ENCODE measurements at regions not wholly inside any gene's neighbourhood (a gene's known extent, or its start where the extent isn't known, plus 50 kb on each side); places are given as distances from the start of the nearest gene placed in this dataset.
"Not testable (repeated sequence)": the region's sequence is repeated elsewhere in the genome, so short reads cannot be mapped to it uniquely, and the experiment has no call there.

- TF ChIP-seq, protein P1, sequence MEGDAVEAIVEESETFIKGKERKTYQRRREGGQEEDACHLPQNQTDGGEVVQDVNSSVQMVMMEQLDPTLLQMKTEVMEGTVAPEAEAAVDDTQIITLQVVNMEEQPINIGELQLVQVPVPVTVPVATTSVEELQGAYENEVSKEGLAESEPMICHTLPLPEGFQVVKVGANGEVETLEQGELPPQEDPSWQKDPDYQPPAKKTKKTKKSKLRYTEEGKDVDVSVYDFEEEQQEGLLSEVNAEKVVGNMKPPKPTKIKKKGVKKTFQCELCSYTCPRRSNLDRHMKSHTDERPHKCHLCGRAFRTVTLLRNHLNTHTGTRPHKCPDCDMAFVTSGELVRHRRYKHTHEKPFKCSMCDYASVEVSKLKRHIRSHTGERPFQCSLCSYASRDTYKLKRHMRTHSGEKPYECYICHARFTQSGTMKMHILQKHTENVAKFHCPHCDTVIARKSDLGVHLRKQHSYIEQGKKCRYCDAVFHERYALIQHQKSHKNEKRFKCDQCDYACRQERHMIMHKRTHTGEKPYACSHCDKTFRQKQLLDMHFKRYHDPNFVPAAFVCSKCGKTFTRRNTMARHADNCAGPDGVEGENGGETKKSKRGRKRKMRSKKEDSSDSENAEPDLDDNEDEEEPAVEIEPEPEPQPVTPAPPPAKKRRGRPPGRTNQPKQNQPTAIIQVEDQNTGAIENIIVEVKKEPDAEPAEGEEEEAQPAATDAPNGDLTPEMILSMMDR (IDR thresholded peaks at IDR 0.05; ENCODE audit: control extremely low read depth, extremely low read depth, low read depth, missing control alignments): no peak
- DNase-seq (ENCODE audit: extremely low spot score): peak; percentile 9
- POLR2A ChIA-PET: no interaction called here
- CTCF ChIA-PET: interaction anchor here (1.3 kb wide), 1 partner anchor 45 kb away, joined by 3 read pairs; no protein-coding TSS in a partner anchor
Measured at GRCh38 chr2:238527565-238527964, 100.8 kb downstream of the ASB1 start.

DNA sequence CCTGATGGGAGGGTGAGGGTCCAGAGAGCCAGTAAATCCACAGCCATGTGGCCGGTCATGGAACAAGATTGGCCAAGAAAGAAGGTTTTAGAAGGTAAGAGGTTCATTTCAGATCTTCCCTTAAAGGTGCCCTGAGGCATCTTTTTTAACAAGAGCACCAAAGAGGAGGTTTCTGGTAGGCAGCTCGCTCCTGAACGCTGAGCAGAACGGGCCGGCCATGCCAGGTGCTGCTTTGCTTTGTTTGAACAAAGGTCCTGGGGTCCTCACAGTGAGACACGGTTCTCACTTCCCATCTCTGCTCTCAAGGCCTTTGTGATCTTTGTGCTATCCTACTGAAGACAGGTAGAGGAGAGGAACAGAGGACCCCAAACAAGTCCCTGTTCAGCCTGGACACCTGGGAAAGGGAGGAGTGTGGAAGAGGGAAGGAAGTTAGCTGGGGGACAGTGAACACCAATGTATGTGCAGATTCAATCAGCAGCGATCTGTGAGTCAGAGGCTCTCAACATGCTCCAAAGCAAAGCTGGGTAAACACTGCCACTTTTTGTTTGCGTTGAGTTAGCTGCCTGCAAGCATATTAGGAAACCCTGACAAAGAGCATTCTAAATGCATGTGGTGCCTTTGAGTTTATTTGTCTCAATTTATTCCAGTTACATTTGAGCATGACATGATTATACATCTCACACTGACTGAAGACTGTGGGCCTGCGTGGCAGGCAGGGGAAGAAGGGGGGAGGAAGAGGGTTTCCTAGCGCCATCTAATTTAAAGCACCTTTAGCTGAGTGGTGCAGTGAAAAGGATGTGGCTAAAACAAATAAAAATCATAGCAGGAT, 102.4 kb downstream of the ASB1 start:
- POLR2A ChIA-PET: no interaction called here
- DNase-seq (ENCODE audit: extremely low spot score): no peak

GRCh38 chr2:238531017-238531645, 104.4 kb downstream of the ASB1 start:
- DNase-seq (ENCODE audit: extremely low spot score); POLR2A ChIA-PET; CTCF ChIA-PET: not testable (repeated sequence)

More for the DNA sequence above, 102.4 kb downstream of the ASB1 start:
- TF ChIP-seq, protein P1 (IDR thresholded peaks at IDR 0.05; ENCODE audit: control extremely low read depth, extremely low read depth, low read depth, missing control alignments): no peak
- CTCF ChIA-PET: no interaction called here

- POLR2A ChIA-PET; CTCF ChIA-PET; DNase-seq (ENCODE audit: extremely low spot score): not testable (repeated sequence)
Measured at GRCh38 chr2:238543732-238544131, 117.0 kb downstream of the ASB1 start.

- ChIA-PET CTCF (no interaction called here), POLR2A (no interaction called here)
- DNase-seq (ENCODE audit: extremely low spot score): no peak
- TF ChIP-seq, protein P1 (IDR thresholded peaks at IDR 0.05; ENCODE audit: control extremely low read depth, extremely low read depth, low read depth, missing control alignments): no peak
Measured at GRCh38 chr2:238548902-238549462, 122.3 kb downstream of the ASB1 start.

- DNase-seq (ENCODE audit: extremely low spot score): no peak
- CTCF ChIA-PET: no interaction called here
- POLR2A ChIA-PET: no interaction called here
- TF ChIP-seq, protein P1 (IDR thresholded peaks at IDR 0.05; ENCODE audit: control extremely low read depth, extremely low read depth, low read depth, missing control alignments): no peak
Measured at GRCh38 chr2:238549866-238550265, 123.1 kb downstream of the ASB1 start.

DNA sequence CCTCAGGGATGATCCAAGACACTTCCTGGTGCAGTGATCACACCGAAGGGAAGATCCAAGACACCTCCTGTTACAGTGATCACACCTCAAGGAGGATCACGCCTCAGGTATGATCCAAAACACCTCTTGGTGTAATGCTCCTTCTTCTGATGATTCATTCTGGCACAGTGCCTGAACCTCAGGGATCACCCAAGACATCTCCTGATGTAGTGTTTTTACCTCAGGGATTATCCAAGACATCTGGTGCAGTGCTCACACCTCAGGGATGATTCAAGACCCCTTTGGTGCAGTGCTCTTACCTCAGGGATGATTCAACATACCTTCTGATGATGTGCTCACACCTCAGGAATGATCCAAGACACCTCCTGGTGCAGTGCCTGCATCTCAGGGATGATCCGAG, 124.4 kb downstream of the ASB1 start:
- ChIA-PET POLR2A (no interaction called here), CTCF (no interaction called here)
- DNase-seq (ENCODE audit: extremely low spot score): no peak

More for the DNA sequence above, 124.4 kb downstream of the ASB1 start:
- TF ChIP-seq, protein P1 (IDR thresholded peaks at IDR 0.05; ENCODE audit: control extremely low read depth, extremely low read depth, low read depth, missing control alignments): no peak
